Lower leg skin (tissue), 4 donors: ENCODE measurements at regions not wholly inside any gene's neighbourhood (a gene's known extent, or its start where the extent isn't known, plus 50 kb on each side); places are given as distances from the start of the nearest gene placed in this dataset.

Experiments used
- DNase-seq, 2 donors: peaks; one replicate each; pipeline ENCODE4 v3.0.0-alpha.2; 2019; ENCODE audit warnings: low spot score in 2 of 2
- H3K4me3 ChIP-seq: fragments of 200-600 bp; sonication (generic); 2 replicates; pipeline ENCODE4 v1.5.1; 2017; ENCODE audit warnings: mild to moderate bottlenecking, low read depth; ENCODE audit not compliant: poor library complexity, severe bottlenecking
- CTCF ChIP-seq, 3 donors: fragments of 450-650 bp; IDR thresholded peaks; one replicate each; pipeline ENCODE4 v1.5.1; 2016; ENCODE audit warnings: antibody characterized with exemption in 3 of 3, mild to moderate bottlenecking in 3 of 3, moderate library complexity in 2 of 3
- POLR2A ChIP-seq, 2 donors: fragments of 450-650 bp; IDR thresholded peaks; one replicate each; pipeline ENCODE4 v1.6.1; 2016 to 2017; ENCODE audit warnings: antibody characterized with exemption in 2 of 2, mild to moderate bottlenecking in 1 of 2, moderate library complexity in 1 of 2
- WGBS, 2 donors: methylation state at CpG; one replicate each; pipeline ENCODE4 v1.1.5; 2018; 5-methylcytosine and 5-hydroxymethylcytosine counted together
- intact Hi-C: fragments of 100-400 bp; cut with DNase I; formaldehyde crosslinking; loops from one replicate; pipeline ENCODE4 v1.15.0; 2023; ENCODE audit warnings: low total_unique reads

GRCh38 chr10:120156614-120157274 lies 264.2 kb downstream of the SEC23IP start:
- TF ChIP-seq POLR2A (IDR thresholded peaks at IDR 0.05) (no peak), CTCF (IDR thresholded peaks at IDR 0.05) (no peak)
- no peak for DNase-seq
- WGBS, 2 donors: 51 to 56% methylated on average over 5 of the region's 5 CpGs
- intact Hi-C loops: no loop called here
- no peak overlapping the region for H3K4me3 ChIP-seq

- 27 to 35% methylated on average over 1 of the region's 1 CpG for WGBS, 2 donors
Measured at GRCh38 chr10:120161111-120161510, 268.6 kb downstream of the SEC23IP start.

GRCh38 chr10:120162471-120162870 lies 269.9 kb downstream of the SEC23IP start:
- no peak for TF ChIP-seq CTCF (IDR thresholded peaks at IDR 0.05)
- TF ChIP-seq POLR2A (IDR thresholded peaks at IDR 0.05): no peak
- H3K4me3 ChIP-seq: no peak overlapping the region
- 80 to 85% methylated on average over 4 of the region's 4 CpGs for WGBS, 2 donors
- intact Hi-C loops: no loop called here
- no peak for DNase-seq

More at GRCh38 chr10:120161111-120161510, 268.6 kb downstream of the SEC23IP start:
- no peak for TF ChIP-seq CTCF (IDR thresholded peaks at IDR 0.05)
- no peak for TF ChIP-seq POLR2A (IDR thresholded peaks at IDR 0.05)
- intact Hi-C loops: no loop called here
- H3K4me3 ChIP-seq: no peak overlapping the region
- DNase-seq: no peak

GRCh38 chr10:120172356-120172755 lies 279.8 kb downstream of the SEC23IP start:
- 65 to 66% methylated on average over 4 of the region's 4 CpGs for WGBS, 2 donors
- no peak overlapping the region for H3K4me3 ChIP-seq
- TF ChIP-seq CTCF (IDR thresholded peaks at IDR 0.05) (no peak), POLR2A (IDR thresholded peaks at IDR 0.05) (no peak)
- intact Hi-C loops: loop anchor here (10.0 kb wide), 1 partner anchor 1292 kb away; no protein-coding TSS in a partner anchor
- DNase-seq: no peak

- 40 to 52% methylated on average over 1 of the region's 1 CpG for WGBS, 2 donors
- no peak for DNase-seq
- H3K4me3 ChIP-seq: no peak overlapping the region
- TF ChIP-seq CTCF (IDR thresholded peaks at IDR 0.05) (no peak), POLR2A (IDR thresholded peaks at IDR 0.05) (no peak)
- intact Hi-C loops: loop anchor here (10.0 kb wide), 1 partner anchor 1290 kb away; no protein-coding TSS in a partner anchor
Measured at GRCh38 chr10:120174491-120174890, 282.0 kb downstream of the SEC23IP start.

- 76 to 81% methylated on average over 10 of the region's 10 CpGs for WGBS, 2 donors
- no peak overlapping the region for H3K4me3 ChIP-seq
- DNase-seq: no peak
- no peak for TF ChIP-seq POLR2A (IDR thresholded peaks at IDR 0.05)
- no peak for TF ChIP-seq CTCF (IDR thresholded peaks at IDR 0.05)
- intact Hi-C loops: loop anchor here (10.0 kb wide), 1 partner anchor 1287 kb away; no protein-coding TSS in a partner anchor
Measured at GRCh38 chr10:120177330-120177729, 279.7 kb upstream of the PLPP4 start.
